ENCODE measurements at regions not wholly inside any gene's neighbourhood (a gene's known extent, or its start where the extent isn't known, plus 50 kb on each side); places are given as distances from the start of the nearest gene placed in this dataset.
"Not testable (repeated sequence)": the region's sequence is repeated elsewhere in the genome, so short reads cannot be mapped to it uniquely, and the experiment has no call there.

GRCh38 chr9:111744363-111744762 lies 50.4 kb downstream of the SHOC1 start:
- no peak for DNase-seq

DNA sequence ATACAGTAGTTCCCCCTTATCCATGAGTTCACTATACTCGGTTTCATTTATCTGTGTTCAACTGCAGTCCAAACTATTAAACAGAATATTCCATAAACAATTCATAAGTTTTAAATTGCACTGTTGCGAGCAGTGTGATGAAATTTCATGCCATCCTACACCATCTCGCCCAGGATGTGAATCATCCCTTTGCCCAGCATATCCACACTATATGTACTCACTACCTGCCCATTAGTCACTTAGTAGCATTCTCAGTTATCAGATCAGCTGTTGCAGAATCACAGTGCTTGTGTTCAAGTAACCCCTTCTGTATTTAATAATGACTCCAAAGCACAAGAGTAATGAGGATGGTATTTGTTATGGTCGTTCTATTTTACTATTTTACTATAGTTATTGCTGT lies 51.5 kb downstream of the SHOC1 start:
- no peak for DNase-seq

- DNase-seq = no peak
Observed at GRCh38 chr9:111740739-111741138, 54.0 kb downstream of the SHOC1 start.

DNA sequence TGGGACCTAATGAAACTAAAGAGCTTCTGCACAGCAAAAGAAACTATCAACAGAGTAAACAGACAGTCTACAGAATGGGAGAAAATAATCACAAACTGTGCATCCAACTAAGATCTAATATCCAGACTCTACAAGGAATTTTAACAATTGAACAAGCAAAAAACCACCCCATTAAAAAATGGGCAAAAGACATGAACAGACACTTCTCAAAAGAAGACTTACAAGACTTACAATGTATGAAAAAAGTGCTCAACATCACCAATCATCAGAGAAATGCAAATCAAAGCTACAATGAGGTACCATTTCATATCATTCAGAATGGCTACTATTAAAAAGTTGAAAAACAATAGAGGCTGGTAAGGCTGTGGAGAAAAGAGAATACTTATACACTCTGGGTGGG lies 58.0 kb downstream of the SHOC1 start:
- DNase-seq = no peak

- DNase-seq = not testable (repeated sequence)
Observed at GRCh38 chr9:111735344-111735743, 59.4 kb downstream of the SHOC1 start.

DNA sequence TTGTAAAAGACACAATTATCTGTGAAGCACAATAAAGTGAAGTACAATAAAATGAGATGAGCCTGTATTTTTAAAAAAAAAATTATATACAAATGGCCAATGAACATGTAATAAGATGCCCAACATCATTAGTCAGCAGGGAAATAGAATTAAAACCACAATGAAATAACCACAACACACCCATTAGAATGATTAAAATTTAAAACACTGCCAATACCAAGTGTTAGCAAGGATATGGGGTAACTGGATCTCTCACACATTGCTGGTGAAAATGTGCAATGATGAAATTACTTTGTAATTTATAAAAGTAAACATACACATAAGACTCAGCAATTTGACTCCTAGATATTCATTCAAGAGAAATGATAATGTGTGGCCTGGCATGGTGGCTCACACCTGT lies 62.8 kb downstream of the SHOC1 start:
- DNase-seq = no peak

GRCh38 chr9:111730937-111731567 lies 63.7 kb downstream of the SHOC1 start:
- no peak for DNase-seq

DNA sequence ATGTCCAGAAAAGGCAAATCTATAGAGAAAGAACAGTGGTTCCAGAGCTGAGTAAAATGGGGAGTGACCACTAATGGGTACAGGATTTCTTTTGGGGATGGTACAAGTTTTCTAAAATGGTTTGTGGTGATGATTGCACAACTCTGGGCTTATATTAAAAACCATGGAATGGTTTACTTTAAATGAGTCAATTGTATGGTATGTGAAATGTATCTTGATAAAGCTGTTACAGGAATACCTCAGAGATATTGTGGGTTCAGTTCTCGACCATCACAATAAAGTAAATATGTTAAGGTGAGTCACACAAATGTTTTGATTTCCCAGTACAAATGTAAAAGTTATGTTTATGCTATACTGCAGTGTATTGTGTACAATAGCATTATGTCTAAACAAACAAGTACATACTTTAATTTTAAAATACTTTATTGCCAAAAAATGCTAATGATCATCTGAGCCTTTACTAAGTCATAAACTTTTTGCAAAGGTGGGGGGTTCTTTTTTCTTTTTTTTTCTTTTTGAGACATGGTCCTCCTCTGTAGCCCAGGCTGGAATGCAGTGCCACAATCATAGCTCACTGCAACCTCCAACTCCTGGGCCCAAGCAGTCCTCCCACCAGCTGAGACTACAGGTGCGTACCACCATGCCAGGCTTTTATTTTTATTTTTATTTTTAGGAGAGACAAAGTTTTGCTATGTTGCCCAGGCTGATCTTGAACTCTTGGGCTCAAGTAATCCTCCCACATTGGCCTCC lies 65.9 kb downstream of the SHOC1 start:
- DNase-seq = no peak

- DNase-seq = no peak
Observed at GRCh38 chr9:111728143-111728542, 66.6 kb downstream of the SHOC1 start.

DNA sequence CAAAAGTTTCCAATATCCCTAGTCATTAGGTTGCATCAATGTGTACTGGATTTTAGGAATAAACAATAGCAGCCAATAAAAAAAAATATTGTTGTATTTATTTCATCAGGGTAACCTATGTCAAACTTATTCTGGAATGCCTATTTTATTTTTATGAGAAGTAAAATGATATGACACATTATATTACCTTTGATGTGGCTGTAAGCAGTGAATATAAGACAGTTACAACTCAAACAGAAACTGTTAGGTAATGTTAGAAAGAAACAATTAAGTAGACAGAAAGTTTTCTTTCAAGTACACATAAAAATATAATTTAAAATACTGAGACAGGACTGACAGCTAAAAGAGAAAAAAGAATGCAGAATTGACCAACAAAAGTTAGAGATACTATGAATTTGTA lies 65.5 kb downstream of the GNG10 start:
- no peak for DNase-seq

DNA sequence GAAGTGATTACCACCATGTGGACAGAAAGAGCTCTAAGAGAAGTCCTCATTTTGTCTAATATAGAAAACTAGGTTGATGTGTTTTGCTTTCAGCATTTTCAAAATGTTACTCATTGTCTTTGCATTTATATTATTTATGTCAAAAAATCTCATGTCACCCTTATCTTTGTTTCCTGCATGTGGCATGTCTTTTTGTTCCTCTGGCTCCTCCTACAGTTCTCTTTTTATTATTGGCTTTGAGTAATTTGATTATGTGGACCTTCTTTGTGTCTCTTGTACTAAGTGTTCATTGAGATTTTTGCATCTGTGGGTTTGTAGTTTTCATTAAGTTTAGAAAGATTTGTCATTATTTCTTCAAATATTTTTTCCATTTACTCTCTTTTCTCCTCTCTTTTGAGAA lies 58.8 kb downstream of the GNG10 start:
- peak in 1 of 2 experiments; percentile 1 for DNase-seq
